Left ventricle myocardium inferior (tissue), 1 donor: ENCODE measurements at regions not wholly inside any gene's neighbourhood (a gene's known extent, or its start where the extent isn't known, plus 50 kb on each side); places are given as distances from the start of the nearest gene placed in this dataset.

Experiments used
- DNase-seq: peaks from one replicate; pipeline ENCODE4 v3.0.0-alpha.2; 2020
- H3K27ac ChIP-seq: fragments of 200-600 bp; replicated peaks from 2 replicates; pipeline ENCODE4 v1.8.0; 2021
- H3K27me3 ChIP-seq: fragments of 200-600 bp; 2 replicates; pipeline ENCODE4 v1.8.0; 2021; ENCODE audit warnings: low read depth
- H3K36me3 ChIP-seq: fragments of 200-600 bp; 2 replicates; pipeline ENCODE4 v1.8.0; 2021
- H3K4me1 ChIP-seq: fragments of 200-600 bp; 2 replicates; pipeline ENCODE4 v1.8.0; 2021
- H3K4me3 ChIP-seq: fragments of 200-600 bp; 2 replicates; pipeline ENCODE4 v1.8.0; 2021; ENCODE audit warnings: mild to moderate bottlenecking, moderate library complexity
- H3K9me3 ChIP-seq: fragments of 200-600 bp; replicated peaks from 2 replicates; pipeline ENCODE4 v1.8.0; 2021
- intact Hi-C: fragments of 100-400 bp; cut with micrococcal nuclease; formaldehyde crosslinking; loops from one replicate; pipeline ENCODE4 v1.11.0; 2022
- TF ChIP-seq, protein P1 (sequence below): fragments of 200-600 bp; IDR thresholded peaks from 2 replicates; pipeline ENCODE4 v1.8.0; 2021; ENCODE audit warnings: antibody characterized with exemption, mild to moderate bottlenecking, borderline replicate concordance
- donor health status: DM: no; HTN: yes; CAD: no; lungs with severe emphysema.

DNA sequence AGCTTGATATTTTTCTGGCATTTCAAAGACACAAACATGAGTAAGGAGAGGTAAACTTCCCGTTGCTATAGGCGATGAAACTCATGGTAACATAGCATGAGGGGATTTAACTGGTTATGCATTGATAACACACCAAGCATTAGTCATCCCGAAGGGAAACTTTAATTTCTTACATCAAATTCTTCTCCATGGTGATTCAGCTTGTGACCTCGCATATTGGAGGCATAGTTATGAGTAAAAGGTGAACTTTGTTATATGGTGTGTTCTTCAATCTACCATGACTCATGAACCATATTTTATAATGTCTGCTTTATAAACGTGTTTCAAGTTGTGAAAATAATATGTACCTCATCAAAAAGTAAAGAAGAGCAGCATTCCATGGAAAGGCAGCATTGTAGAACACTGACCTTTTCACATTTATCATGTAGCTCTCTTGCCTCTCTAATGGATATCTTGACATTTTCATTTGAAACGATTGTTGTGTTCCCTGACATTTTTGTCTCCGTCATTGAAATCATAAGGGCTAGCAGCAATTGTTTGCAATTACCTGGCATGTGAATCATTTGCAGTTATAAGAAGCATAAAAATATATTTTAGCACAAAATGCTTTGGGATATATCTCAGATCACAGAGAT lies 491.8 kb downstream of the ANXA1 start:
- DNase-seq, result no peak
- no peaks in the 10 kb centered on the region for H3K36me3 ChIP-seq
- intact Hi-C loops, result no loop called here
- no peaks in the 10 kb centered on the region for H3K9me3 ChIP-seq
- H3K4me1 ChIP-seq, result no peaks in the 10 kb centered on the region
- H3K27ac ChIP-seq, result no peak overlapping the region
- H3K4me3 ChIP-seq, result no peak overlapping the region
- H3K27me3 ChIP-seq, result no peaks in the 10 kb centered on the region
- TF ChIP-seq, protein P1, sequence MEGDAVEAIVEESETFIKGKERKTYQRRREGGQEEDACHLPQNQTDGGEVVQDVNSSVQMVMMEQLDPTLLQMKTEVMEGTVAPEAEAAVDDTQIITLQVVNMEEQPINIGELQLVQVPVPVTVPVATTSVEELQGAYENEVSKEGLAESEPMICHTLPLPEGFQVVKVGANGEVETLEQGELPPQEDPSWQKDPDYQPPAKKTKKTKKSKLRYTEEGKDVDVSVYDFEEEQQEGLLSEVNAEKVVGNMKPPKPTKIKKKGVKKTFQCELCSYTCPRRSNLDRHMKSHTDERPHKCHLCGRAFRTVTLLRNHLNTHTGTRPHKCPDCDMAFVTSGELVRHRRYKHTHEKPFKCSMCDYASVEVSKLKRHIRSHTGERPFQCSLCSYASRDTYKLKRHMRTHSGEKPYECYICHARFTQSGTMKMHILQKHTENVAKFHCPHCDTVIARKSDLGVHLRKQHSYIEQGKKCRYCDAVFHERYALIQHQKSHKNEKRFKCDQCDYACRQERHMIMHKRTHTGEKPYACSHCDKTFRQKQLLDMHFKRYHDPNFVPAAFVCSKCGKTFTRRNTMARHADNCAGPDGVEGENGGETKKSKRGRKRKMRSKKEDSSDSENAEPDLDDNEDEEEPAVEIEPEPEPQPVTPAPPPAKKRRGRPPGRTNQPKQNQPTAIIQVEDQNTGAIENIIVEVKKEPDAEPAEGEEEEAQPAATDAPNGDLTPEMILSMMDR, result no peak

DNA sequence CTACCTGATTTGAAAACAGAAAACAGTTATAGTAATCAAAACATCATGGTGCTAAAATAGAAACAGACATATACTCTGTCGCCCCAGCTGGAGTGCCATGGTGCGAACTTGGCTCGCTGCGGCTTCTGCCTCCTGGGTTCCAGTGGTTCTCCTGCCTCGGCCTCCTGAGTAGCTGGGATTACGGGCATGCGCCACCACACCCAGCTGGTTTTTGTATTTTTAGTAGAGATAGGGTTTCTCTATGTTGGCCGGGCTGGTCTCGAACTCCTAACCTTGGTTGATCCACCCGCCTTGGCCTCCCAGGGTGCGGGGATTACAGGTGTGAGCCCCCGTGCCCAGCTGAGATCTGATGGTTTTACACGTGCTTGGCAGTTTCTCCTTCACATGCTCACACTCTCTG lies 495.9 kb downstream of the ANXA1 start:
- intact Hi-C loops, result no loop called here
- H3K9me3 ChIP-seq, result no peaks in the 10 kb centered on the region
- TF ChIP-seq, protein P1, result no peak
- no peaks in the 10 kb centered on the region for H3K27me3 ChIP-seq
- no peak for DNase-seq
- no peaks in the 10 kb centered on the region for H3K4me1 ChIP-seq
- no peak overlapping the region for H3K4me3 ChIP-seq
- no peaks in the 10 kb centered on the region for H3K36me3 ChIP-seq
- no peak overlapping the region for H3K27ac ChIP-seq

DNA sequence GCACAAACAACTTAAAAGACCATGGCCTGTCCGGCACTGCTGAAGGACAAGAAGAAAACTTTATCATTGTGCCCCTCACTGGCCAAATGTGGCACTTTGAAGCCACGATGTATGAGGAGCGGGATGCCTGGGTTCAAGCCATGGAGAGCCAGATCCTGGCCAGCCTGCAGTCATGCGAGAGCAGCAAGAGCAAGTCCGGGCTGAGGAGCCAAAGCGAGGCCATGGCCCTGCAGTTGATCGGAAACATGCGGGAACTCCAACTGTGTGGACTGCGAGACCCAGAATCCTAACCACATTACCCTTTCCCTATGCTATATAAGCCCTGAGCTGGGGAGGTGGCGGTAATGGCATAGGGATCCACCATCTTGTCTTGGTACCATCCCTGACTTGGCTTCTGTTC lies 497.9 kb downstream of the ANXA1 start:
- Histone ChIP-seq H3K36me3 (no peaks in the 10 kb centered on the region), H3K9me3 (no peaks in the 10 kb centered on the region), H3K4me1 (no peaks in the 10 kb centered on the region), H3K4me3 (no peak overlapping the region), H3K27me3 (no peaks in the 10 kb centered on the region), H3K27ac (no peak overlapping the region)
- intact Hi-C loops, result no loop called here
- DNase-seq, result no peak
- TF ChIP-seq, protein P1, result no peak

DNA sequence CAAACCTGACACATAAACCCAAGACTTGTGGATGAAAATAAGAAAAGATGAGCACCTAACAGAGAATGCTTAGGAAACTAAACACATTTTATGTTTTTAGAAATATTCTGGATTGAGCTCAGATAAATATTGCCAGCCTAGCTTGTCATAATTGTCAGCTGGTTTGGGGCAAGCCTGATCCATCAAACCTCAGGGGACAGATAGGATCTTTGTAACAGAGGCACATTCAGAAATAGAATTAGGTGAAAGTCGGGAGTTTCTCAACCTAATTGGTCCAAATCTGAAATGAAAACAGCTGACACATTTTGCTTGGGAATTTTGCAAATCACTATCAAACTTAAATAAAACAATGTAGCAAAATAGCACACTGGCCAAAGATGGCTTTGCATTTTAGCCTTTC lies 503.7 kb downstream of the ANXA1 start:
- Histone ChIP-seq H3K27ac (no peak overlapping the region), H3K4me3 (no peak overlapping the region), H3K36me3 (no peaks in the 10 kb centered on the region), H3K4me1 (no peaks in the 10 kb centered on the region), H3K27me3 (no peaks in the 10 kb centered on the region), H3K9me3 (no peaks in the 10 kb centered on the region)
- no peak for DNase-seq
- TF ChIP-seq, protein P1, result no peak
- intact Hi-C loops, result no loop called here

DNA sequence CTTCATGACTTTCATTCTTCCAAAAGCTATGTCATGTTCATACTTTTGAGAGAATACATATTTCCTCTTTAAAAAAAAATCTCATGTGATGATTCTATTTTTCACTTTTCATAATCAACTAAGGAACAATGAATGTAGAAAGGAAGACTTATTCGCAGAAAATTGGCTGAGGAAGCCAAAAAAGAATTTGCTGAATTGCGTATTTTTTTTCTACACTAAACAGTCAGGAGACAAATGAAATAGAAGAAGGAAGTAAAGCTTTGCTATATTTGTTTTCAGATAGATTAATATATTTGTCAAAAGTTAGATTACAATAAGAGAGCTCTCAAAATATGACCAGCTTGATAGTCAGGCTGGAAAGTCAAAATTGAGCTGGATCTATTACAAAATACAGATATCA lies 504.2 kb downstream of the ANXA1 start:
- DNase-seq, result no peak
- Histone ChIP-seq H3K27me3 (no peaks in the 10 kb centered on the region), H3K9me3 (no peaks in the 10 kb centered on the region), H3K27ac (no peak overlapping the region), H3K4me3 (no peak overlapping the region), H3K4me1 (no peaks in the 10 kb centered on the region), H3K36me3 (no peaks in the 10 kb centered on the region)
- intact Hi-C loops, result no loop called here
- TF ChIP-seq, protein P1, result no peak
